ENCODE measurements at regions not wholly inside any gene's neighbourhood (a gene's known extent, or its start where the extent isn't known, plus 50 kb on each side); places are given as distances from the start of the nearest gene placed in this dataset.

DNA sequence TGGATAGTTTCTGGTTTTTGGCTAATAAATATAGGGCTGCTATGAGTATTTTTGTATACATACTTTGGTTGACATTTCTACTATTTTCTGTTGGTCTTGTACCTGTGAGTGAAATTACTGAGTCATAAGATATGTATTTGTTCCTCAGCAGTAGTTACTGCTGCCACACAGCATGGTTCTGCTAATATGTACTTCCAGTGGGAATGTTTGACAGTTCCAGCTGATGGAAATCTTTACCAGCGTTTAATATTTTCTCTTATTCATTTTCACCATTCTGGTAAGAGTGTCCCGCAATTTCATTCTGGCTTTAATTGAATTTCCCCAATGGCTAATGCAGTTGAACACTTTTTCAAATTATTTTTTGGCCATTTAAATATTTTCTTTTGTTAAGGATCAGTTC, 57.9 kb upstream of the IL1R1 start:
- TF ChIP-seq, protein P1, sequence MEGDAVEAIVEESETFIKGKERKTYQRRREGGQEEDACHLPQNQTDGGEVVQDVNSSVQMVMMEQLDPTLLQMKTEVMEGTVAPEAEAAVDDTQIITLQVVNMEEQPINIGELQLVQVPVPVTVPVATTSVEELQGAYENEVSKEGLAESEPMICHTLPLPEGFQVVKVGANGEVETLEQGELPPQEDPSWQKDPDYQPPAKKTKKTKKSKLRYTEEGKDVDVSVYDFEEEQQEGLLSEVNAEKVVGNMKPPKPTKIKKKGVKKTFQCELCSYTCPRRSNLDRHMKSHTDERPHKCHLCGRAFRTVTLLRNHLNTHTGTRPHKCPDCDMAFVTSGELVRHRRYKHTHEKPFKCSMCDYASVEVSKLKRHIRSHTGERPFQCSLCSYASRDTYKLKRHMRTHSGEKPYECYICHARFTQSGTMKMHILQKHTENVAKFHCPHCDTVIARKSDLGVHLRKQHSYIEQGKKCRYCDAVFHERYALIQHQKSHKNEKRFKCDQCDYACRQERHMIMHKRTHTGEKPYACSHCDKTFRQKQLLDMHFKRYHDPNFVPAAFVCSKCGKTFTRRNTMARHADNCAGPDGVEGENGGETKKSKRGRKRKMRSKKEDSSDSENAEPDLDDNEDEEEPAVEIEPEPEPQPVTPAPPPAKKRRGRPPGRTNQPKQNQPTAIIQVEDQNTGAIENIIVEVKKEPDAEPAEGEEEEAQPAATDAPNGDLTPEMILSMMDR (conservative IDR thresholded peaks at IDR 0.05), result no peak
- no TSS peak for BruUV-seq (replicated peaks)
- Histone ChIP-seq H3K4me2 (no peak overlapping the region), H3K9me3 (ENCODE audit: insufficient read depth, low read depth) (peaks cover 10% of the 10 kb centered on the region), H3K79me2 (ENCODE audit: low read depth) (no peaks in the 10 kb centered on the region), H3K27me3 (ENCODE audit: insufficient read depth, low read depth) (no peaks in the 10 kb centered on the region), H3F3A (ENCODE audit: insufficient read depth, low read depth) (peaks cover 14% of the 10 kb centered on the region; the same call in 1 of the 2 replicates), H3K36me3 (ENCODE audit: low read depth) (no peaks in the 10 kb centered on the region), H3K4me1 (replicated peaks; ENCODE audit: insufficient read depth) (peaks cover 21% of the 10 kb centered on the region), H3K4me3 (no peak overlapping the region), H2AFZ (no peak overlapping the region), H4K20me1 (ENCODE audit: insufficient read depth) (no peaks in the 10 kb centered on the region), H3K27ac (no peak overlapping the region), H3K9me2 (ENCODE audit: insufficient read depth) (no peaks in the 10 kb centered on the region)
- ChIA-PET CTCF (no interaction called here), POLR2A (ENCODE audit: unreplicated experiment) (no interaction called here)
- intact Hi-C loops (cut with micrococcal nuclease; ENCODE audit: unreplicated experiment), result no loop called here
- no peak for DNase-seq

DNA sequence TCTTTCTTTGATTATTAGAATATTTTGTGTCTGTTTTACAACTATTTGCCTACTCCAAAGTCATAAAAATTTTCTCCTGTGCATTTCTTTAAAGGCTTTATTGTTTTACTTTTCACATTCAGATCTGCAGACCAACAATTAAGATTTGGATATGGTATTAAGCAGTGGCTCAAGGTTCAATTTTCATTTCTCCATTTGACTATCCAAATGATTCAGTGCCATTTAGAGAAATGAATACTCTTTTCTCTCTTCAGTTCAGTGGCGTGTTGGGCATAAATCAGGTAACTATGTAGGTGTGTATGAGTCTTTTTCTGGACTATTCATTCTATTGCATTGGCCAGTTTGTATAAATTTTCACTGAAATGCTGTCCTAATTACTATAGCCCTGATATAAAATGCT, 57.3 kb upstream of the IL1R1 start:
- H3K9me3 ChIP-seq (ENCODE audit: insufficient read depth, low read depth), result peaks cover 10% of the 10 kb centered on the region
- H4K20me1 ChIP-seq (ENCODE audit: insufficient read depth), result no peaks in the 10 kb centered on the region
- H3F3A ChIP-seq (ENCODE audit: insufficient read depth, low read depth), result peaks cover 14% of the 10 kb centered on the region; the same call in 1 of the 2 replicates
- no peaks in the 10 kb centered on the region for H3K9me2 ChIP-seq (ENCODE audit: insufficient read depth)
- POLR2A ChIA-PET (ENCODE audit: unreplicated experiment), result no interaction called here
- CTCF ChIA-PET, result no interaction called here
- intact Hi-C loops (cut with micrococcal nuclease; ENCODE audit: unreplicated experiment), result no loop called here
- no peak overlapping the region for H3K4me2 ChIP-seq
- H3K4me1 ChIP-seq (replicated peaks; ENCODE audit: insufficient read depth), result peaks cover 21% of the 10 kb centered on the region
- DNase-seq, result no peak
- H3K27ac ChIP-seq, result no peak overlapping the region
- H2AFZ ChIP-seq, result no peak overlapping the region
- TF ChIP-seq, protein P1 (conservative IDR thresholded peaks at IDR 0.05), result no peak
- TF ChIP-seq EZH2 (IDR thresholded peaks at IDR 0.05; ENCODE audit: low read depth), result no peak
- no peak overlapping the region for H3K4me3 ChIP-seq
- BruUV-seq (replicated peaks), result no TSS peak
- no peaks in the 10 kb centered on the region for H3K79me2 ChIP-seq (ENCODE audit: low read depth)
- no peaks in the 10 kb centered on the region for H3K27me3 ChIP-seq (ENCODE audit: insufficient read depth, low read depth)
- no peaks in the 10 kb centered on the region for H3K36me3 ChIP-seq (ENCODE audit: low read depth)

DNA sequence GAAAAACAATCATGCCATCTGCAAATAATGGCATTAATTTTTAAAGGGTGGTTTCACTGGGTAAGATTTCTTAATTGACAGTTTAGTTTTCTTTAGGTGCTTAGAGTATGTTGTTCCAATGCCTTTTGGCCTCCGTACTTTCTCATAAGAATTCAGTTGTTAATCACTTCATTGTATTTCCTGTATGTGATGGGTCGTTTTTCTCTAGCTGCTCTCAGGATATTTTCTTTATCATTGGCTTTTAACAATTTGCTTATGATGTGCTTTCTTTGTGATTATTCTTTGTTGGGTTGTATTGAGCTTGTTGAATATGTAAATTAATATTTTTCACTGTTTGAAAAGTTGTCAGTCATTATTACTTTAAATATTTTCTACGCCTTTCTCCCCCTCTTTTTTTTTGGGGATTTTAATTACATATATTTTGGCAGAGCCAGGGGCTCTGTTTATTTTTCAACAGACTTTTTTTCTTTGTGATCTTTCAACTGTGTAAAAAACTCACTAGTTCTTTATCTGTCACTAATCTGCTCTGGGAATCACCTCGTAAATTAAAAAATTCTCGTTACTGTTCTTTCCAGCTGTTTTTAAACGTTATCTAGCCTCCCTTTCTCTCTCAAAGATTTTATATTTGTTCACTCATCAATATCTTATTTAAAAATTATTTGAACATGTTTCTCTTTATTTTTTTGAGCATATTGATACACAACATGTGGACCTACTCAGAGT, 56.2 kb upstream of the IL1R1 start:
- CTCF ChIA-PET, result interaction anchor here (0.6 kb wide), 1 partner anchor 12 kb away, joined by 11 read pairs; no protein-coding TSS in a partner anchor

More for the DNA sequence above, 56.2 kb upstream of the IL1R1 start:
- Histone ChIP-seq H3F3A (ENCODE audit: insufficient read depth, low read depth) (peaks cover 14% of the 10 kb centered on the region; the same call in 1 of the 2 replicates), H3K36me3 (ENCODE audit: low read depth) (no peaks in the 10 kb centered on the region), H4K20me1 (ENCODE audit: insufficient read depth) (no peaks in the 10 kb centered on the region), H3K4me3 (no peak overlapping the region), H3K27me3 (ENCODE audit: insufficient read depth, low read depth) (no peaks in the 10 kb centered on the region), H3K27ac (no peak overlapping the region), H3K79me2 (ENCODE audit: low read depth) (no peaks in the 10 kb centered on the region), H3K4me2 (no peak overlapping the region), H3K9me2 (ENCODE audit: insufficient read depth) (no peaks in the 10 kb centered on the region), H2AFZ (no peak overlapping the region), H3K4me1 (replicated peaks; ENCODE audit: insufficient read depth) (peaks cover 21% of the 10 kb centered on the region), H3K9me3 (ENCODE audit: insufficient read depth, low read depth) (peaks cover 10% of the 10 kb centered on the region)
- intact Hi-C loops (cut with micrococcal nuclease; ENCODE audit: unreplicated experiment), result no loop called here
- POLR2A ChIA-PET (ENCODE audit: unreplicated experiment), result interaction anchor here (0.6 kb wide), 1 partner anchor 14 kb away, joined by 4 read pairs; no protein-coding TSS in a partner anchor
- DNase-seq, result no peak
- TF ChIP-seq, protein P1 (conservative IDR thresholded peaks at IDR 0.05), result no peak
- no peak for TF ChIP-seq EZH2 (IDR thresholded peaks at IDR 0.05; ENCODE audit: low read depth)
- no TSS peak for BruUV-seq (replicated peaks)

Measured in PC-9 (cell line).